Astrocyte of the spinal cord (primary cell): ENCODE measurements at regions not wholly inside any gene's neighbourhood (a gene's known extent, or its start where the extent isn't known, plus 50 kb on each side); places are given as distances from the start of the nearest gene placed in this dataset.

Experiments used
- DNase-seq: peaks from one replicate; pipeline ENCODE4 v3.0.0; 2011; ENCODE audit warnings: low read depth, low spot score
- H3K4me3 ChIP-seq: 2 replicates; pipeline ENCODE4 v1.5.1; 2011; ENCODE audit warnings: low read depth, mild to moderate bottlenecking, low read length, moderate library complexity
- CTCF ChIP-seq: IDR thresholded peaks from 2 replicates; pipeline ENCODE4 v1.5.1; 2012; ENCODE audit warnings: low read depth, mild to moderate bottlenecking, low read length, inconsistent platforms
- in situ Hi-C: cut with HindIII; loops from 2 replicates; pipeline ENCODE4 v1.10.0; 2017; ENCODE audit warnings: low sequenced_read_pairs

DNA sequence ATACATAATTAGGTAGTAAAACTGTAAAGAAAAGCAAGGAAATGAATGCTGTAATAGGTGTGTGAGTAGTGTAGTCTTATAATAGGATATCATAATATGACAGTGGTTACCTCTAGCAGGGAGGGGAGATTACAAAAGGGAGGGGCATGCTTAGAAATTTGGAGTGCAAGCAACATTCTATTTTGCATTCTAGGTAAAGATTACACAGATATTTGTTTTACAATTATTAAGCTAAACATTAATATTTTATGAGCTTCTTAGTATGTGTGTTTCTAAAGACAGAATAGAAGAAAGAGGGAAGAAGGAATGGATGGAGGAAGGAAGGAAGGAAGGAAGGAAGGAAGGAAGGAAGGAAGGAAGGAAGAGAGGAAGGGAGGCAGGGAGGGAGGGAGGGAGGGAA lies 177.9 kb downstream of the PAX3 start:
- no peak for TF ChIP-seq CTCF
- in situ Hi-C loops: no loop called here
- DNase-seq: no peak
- no peak overlapping the region for H3K4me3 ChIP-seq

GRCh38 chr2:222115296-222115695 lies 183.5 kb downstream of the PAX3 start:
- DNase-seq: no peak
- no peak for TF ChIP-seq CTCF
- no peak overlapping the region for H3K4me3 ChIP-seq
- in situ Hi-C loops: no loop called here

DNA sequence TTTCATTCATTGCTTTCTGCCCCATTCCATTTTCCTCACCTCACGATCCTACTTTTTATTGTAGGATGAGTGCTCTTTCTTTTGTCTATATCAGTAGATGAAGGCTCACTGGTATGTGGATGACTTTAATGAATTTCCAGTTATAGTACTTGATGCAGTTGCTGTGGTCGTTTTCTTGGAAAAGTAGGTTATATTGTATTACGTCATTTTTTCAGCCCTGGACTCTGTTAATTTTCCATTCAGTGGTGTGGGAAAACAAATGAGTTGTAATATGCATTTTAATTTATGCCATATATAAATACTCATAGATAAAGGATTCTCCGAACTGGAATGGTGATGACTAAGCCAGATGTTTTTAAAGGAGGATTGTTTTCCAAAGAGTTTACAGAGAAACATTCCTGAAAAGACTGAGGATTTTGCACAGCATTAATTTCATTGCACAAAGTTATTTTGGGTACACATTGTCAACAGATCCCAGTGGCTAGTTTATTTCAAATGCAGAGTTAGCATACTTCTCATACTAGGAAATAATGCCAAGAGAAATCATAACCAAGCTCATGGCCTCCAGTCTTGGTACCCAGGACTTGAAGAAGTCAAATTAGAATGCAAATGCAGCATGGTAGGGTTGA lies 189.7 kb downstream of the PAX3 start:
- in situ Hi-C loops: no loop called here
- no peak for TF ChIP-seq CTCF
- H3K4me3 ChIP-seq: no peak overlapping the region
- no peak for DNase-seq

DNA sequence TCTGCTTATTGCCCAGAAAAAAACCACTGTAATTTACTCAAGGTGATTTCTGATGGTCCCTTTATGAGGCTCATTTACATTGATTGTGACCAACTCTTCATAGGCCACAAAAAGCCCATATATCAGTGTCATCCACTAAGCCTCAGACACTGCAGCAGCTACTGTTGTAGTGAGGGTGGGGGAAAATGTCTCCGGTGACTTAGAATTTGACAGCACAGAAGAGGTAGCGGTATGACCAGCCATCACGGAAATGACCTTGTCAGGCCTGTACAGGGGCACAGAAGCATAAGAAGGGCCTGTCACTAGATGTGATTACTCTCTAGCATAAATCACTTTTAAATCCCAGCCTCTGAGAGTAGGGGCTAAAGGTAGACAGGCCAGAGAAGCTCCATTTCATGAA lies 190.3 kb downstream of the PAX3 start:
- in situ Hi-C loops: no loop called here
- no peak for DNase-seq
- no peak overlapping the region for H3K4me3 ChIP-seq
- no peak for TF ChIP-seq CTCF

DNA sequence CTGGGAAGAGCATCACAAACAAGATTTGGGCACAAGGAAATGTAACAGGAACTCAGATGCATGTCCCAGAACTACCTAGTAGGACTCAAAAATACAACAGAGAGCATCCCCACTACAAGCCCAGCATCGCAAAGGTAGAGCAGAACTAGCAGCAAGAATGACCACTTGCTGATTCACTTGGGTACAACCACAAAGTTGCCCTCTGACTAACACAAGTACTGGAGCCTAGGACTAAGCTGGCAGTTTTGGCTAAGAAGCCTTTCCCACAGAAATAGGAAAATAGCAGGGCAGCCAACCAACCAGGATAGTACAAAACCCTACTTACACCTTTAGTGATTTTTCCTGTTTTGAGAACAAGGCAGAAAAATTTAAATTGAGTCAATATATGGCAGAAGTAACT lies 193.8 kb downstream of the PAX3 start:
- no peak overlapping the region for H3K4me3 ChIP-seq
- in situ Hi-C loops: no loop called here
- TF ChIP-seq CTCF: no peak
- peak; percentile 34 for DNase-seq

DNA sequence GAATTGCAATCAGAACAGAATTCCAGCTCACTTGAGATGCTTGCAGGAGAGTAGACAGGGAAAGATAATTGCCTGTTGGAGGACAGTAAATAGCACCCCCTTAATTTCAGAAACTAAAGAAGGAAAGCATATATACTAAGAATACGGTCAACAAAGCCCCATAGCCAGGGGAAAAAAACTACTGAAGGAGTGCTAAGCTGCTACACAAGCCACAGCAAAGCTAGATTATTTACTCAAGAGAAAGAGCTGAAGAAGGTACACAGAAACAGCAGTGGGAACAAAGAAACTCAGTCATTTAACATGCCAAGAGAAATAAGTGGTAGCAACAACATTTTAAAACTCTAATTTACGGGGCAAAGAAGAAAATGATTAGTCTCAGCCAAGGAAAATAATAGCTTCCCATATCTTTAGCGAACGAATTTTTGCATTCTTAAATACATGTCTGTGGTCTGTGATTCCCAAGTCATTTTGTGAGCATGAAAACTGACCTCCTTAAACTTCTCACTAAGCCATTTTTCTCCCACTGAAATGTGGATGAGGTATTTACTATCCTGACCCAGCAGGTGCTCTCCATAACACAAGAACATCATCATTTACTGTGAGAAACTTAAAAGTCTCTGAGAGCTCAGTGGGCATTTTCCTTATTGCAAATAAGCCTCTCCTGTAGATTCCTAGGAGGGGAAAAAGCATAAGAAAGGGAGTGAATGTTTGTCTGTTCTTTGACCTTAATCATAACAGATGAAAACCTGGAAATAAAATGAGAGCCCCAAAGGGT lies 196.0 kb downstream of the PAX3 start:
- no peak for TF ChIP-seq CTCF
- H3K4me3 ChIP-seq: no peak overlapping the region
- in situ Hi-C loops: no loop called here
- peak; percentile 74 for DNase-seq
